ENCODE measurements at regions not wholly inside any gene's neighbourhood (a gene's known extent, or its start where the extent isn't known, plus 50 kb on each side); places are given as distances from the start of the nearest gene placed in this dataset.
"Not testable (repeated sequence)": the region's sequence is repeated elsewhere in the genome, so short reads cannot be mapped to it uniquely, and the experiment has no call there.

- DNase-seq; ATAC-seq (ENCODE audit: poor library complexity); intact Hi-C loops (cut with DNase I): not testable (repeated sequence)
Observed at GRCh38 chr2:94576486-94576885, 294.7 kb upstream of the TEKT4 start.

GRCh38 chr2:94577160-94577559 is 294.1 kb upstream of the TEKT4 start:
- ATAC-seq (ENCODE audit: poor library complexity); intact Hi-C loops (cut with DNase I); DNase-seq: not testable (repeated sequence)

- DNase-seq; intact Hi-C loops (cut with DNase I); ATAC-seq (ENCODE audit: poor library complexity): not testable (repeated sequence)
Observed at GRCh38 chr2:94579221-94579620, 292.0 kb upstream of the TEKT4 start.

- ATAC-seq (ENCODE audit: poor library complexity); intact Hi-C loops (cut with DNase I): not testable (repeated sequence)
Observed at GRCh38 chr2:94583081-94583723, 288.0 kb upstream of the TEKT4 start.

GRCh38 chr2:94584569-94584968 is 286.7 kb upstream of the TEKT4 start:
- ATAC-seq (ENCODE audit: poor library complexity); intact Hi-C loops (cut with DNase I); DNase-seq: not testable (repeated sequence)

More at GRCh38 chr2:94583081-94583723, 288.0 kb upstream of the TEKT4 start:
- not testable (repeated sequence) for DNase-seq

GRCh38 chr2:94586032-94586982 is 284.9 kb upstream of the TEKT4 start:
- ATAC-seq (ENCODE audit: poor library complexity); intact Hi-C loops (cut with DNase I); DNase-seq: not testable (repeated sequence)

GRCh38 chr2:94587042-94587441 is 284.2 kb upstream of the TEKT4 start:
- DNase-seq; intact Hi-C loops (cut with DNase I); ATAC-seq (ENCODE audit: poor library complexity): not testable (repeated sequence)

GRCh38 chr2:94594019-94594836 is 277.0 kb upstream of the TEKT4 start:
- DNase-seq; ATAC-seq (ENCODE audit: poor library complexity); intact Hi-C loops (cut with DNase I): not testable (repeated sequence)

- ATAC-seq (ENCODE audit: poor library complexity); intact Hi-C loops (cut with DNase I); DNase-seq: not testable (repeated sequence)
Observed at GRCh38 chr2:94595956-94596355, 275.3 kb upstream of the TEKT4 start.

- intact Hi-C loops (cut with DNase I); DNase-seq; ATAC-seq (ENCODE audit: poor library complexity): not testable (repeated sequence)
Observed at GRCh38 chr2:94598075-94598713, 273.0 kb upstream of the TEKT4 start.

GRCh38 chr2:94600929-94601328 is 270.3 kb upstream of the TEKT4 start:
- ATAC-seq (ENCODE audit: poor library complexity); intact Hi-C loops (cut with DNase I); DNase-seq: not testable (repeated sequence)

- ATAC-seq (ENCODE audit: poor library complexity): no peak
- intact Hi-C loops (cut with DNase I): no loop called here
- DNase-seq: no peak
Observed at GRCh38 chr2:94602466-94602865, 268.8 kb upstream of the TEKT4 start.

- intact Hi-C loops (cut with DNase I): no loop called here
- DNase-seq (peak; percentile 37), ATAC-seq (ENCODE audit: poor library complexity) (no peak)
Observed at GRCh38 chr2:94622113-94622618, 249.1 kb upstream of the TEKT4 start.

- ATAC-seq (ENCODE audit: poor library complexity); DNase-seq; intact Hi-C loops (cut with DNase I): not testable (repeated sequence)
Observed at GRCh38 chr2:94628953-94629352, 242.3 kb upstream of the TEKT4 start.

- ATAC-seq (ENCODE audit: poor library complexity); intact Hi-C loops (cut with DNase I); DNase-seq: not testable (repeated sequence)
Observed at GRCh38 chr2:94641397-94641796, 229.8 kb upstream of the TEKT4 start.

GRCh38 chr2:94652131-94652530 is 219.1 kb upstream of the TEKT4 start:
- DNase-seq; intact Hi-C loops (cut with DNase I); ATAC-seq (ENCODE audit: poor library complexity): not testable (repeated sequence)

GRCh38 chr2:94669858-94670257 is 201.4 kb upstream of the TEKT4 start:
- intact Hi-C loops (cut with DNase I); DNase-seq; ATAC-seq (ENCODE audit: poor library complexity): not testable (repeated sequence)

- DNase-seq; ATAC-seq (ENCODE audit: poor library complexity); intact Hi-C loops (cut with DNase I): not testable (repeated sequence)
Observed at GRCh38 chr2:94694236-94694635, 177.0 kb upstream of the TEKT4 start.
